Heart left ventricle (tissue), 16 donors: ENCODE measurements at regions not wholly inside any gene's neighbourhood (a gene's known extent, or its start where the extent isn't known, plus 50 kb on each side); places are given as distances from the start of the nearest gene placed in this dataset.

Experiments used
- ATAC-seq, 4 donors: fragments of 200-7000 bp; cut with Tn5 transposase; one replicate each; pipeline ENCODE4 v1.9.1; 2020 to 2022; ENCODE audit warnings: moderate library complexity in 4 of 4, mild to moderate bottlenecking in 3 of 4, moderate number of reproducible peaks in 1 of 4
- DNase-seq, 5 donors: peaks; one replicate each; pipeline ENCODE4 v3.0.0-alpha.2; 2020
- H3K27ac ChIP-seq, 12 donors: fragments of 200-600 bp; sonication (generic) in 4 of 12; one replicate each; pipeline versions ENCODE4 v1.5.0 to v1.8.0; 2016 to 2022; ENCODE audit warnings: mild to moderate bottlenecking in 2 of 12
- H3K27me3 ChIP-seq, 9 donors: fragments of 200-600 bp; sonication (generic) in 2 of 9; one replicate each; pipeline versions ENCODE4 v1.5.1 to v1.8.0; 2016 to 2022; ENCODE audit warnings: mild to moderate bottlenecking in 3 of 9
- H3K36me3 ChIP-seq, 9 donors: fragments of 200-600 bp; sonication (generic) in 2 of 9; one replicate each; pipeline versions ENCODE4 v1.5.0 to v1.8.0; 2018 to 2022; ENCODE audit warnings: mild to moderate bottlenecking in 2 of 9
- H3K4me1 ChIP-seq, 12 donors: fragments of 200-600 bp; sonication (generic) in 4 of 12; one replicate each; pipeline versions ENCODE4 v1.5.0 to v1.8.0; 2016 to 2022; ENCODE audit warnings: mild to moderate bottlenecking in 3 of 12
- H3K4me3 ChIP-seq, 12 donors: fragments of 200-600 bp; sonication (generic) in 4 of 12; one replicate each; pipeline versions ENCODE4 v1.5.0 to v1.8.0; 2017 to 2022; ENCODE audit warnings: mild to moderate bottlenecking in 9 of 12, moderate library complexity in 4 of 12
- H3K9me3 ChIP-seq, 12 donors: fragments of 200-600 bp; sonication (generic) in 4 of 12; one replicate each; pipeline versions ENCODE4 v1.5.0 to v1.8.0; 2016 to 2022; ENCODE audit warnings: mild to moderate bottlenecking in 1 of 12
- POLR2A ChIP-seq, 2 donors: fragments of 450-650 bp; IDR thresholded peaks; one replicate each; pipeline ENCODE4 v1.6.1; 2017; ENCODE audit warnings: antibody characterized with exemption in 2 of 2, mild to moderate bottlenecking in 2 of 2, moderate library complexity in 2 of 2
- WGBS, 4 donors: extraction: QIAGEN DNeasy Blood & Tissue Kit in 2 of 4; methylation state at CpG; one replicate each; pipeline versions ENCODE4 v1.1.5 to v1.1.7; 2013 to 2018; 5-methylcytosine and 5-hydroxymethylcytosine counted together
- intact Hi-C, 10 donors: fragments of 100-400 bp; cut with DNase I; formaldehyde crosslinking; loops; one replicate each; pipeline versions ENCODE4 v1.11.1 to v1.14.2; 2022
- TF ChIP-seq, protein P1 (sequence below), 12 donors: fragments of 200-600 bp; sonication (generic) in 4 of 12; IDR thresholded peaks; one replicate each; pipeline versions ENCODE4 v1.5.0 to v1.8.0; 2018 to 2022; ENCODE audit warnings: antibody characterized with exemption in 12 of 12, mild to moderate bottlenecking in 5 of 12
- donor health status: ischemic (EF 13 %, LVEDD 7.1; RV severe dilation, severe dysfunction).
- donor health status: healthy with polysubstance abuse.
- donor health status: DM: no; HTN: yes; CAD: no.
- donor health status: DM: no; HTN: no; CAD: no.
- donor health status: ischemic (EF 25% LVEDD 6.9; RV normal size, moderate dysfunction).
- donor health status: ischemic (EF 25% LVEDD 5.7; RV mildly dilated, moderate dysfunction).
- donor health status: healthy.
- donor health status: DM: yes; HTN: yes; CAD: no.
- donor health status: ischemic (EF 35%, LVEDD 5.7; RV mildly dilated, moderate dysfunction).
- donor health status: nonischemic (EF 11% LVEDD 7.7; RV severe dilation, severe dysfunction).
- donor health status: DM: yes; HTN: yes; CAD: no.
- donor health status: PGD.
- donor health status: ischemic (EF 29% LVEDD 5.4; RV normal size, mild dysfunction).
- donor health status: nonischemic (EF 23%, LVEDD 6.1; RV moderate dilation, normal function).

DNA sequence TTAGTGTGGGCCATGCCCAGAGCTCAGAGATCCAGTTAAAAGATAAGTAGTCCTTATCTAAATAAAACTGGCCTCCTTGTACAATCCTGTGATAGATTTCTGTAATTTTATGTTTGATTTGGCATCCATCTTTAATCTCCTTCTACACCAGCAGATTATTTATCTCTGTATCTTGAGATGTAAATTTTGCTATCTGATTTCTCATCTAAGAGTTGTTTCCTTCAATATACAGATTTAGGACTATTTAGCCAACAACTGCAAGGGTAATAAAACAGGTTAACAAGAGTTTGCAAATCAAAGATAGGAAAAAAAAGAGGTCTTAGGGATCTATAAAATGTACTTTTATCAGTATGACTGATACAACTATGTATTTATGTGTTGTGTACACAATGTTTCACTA is 68.6 kb upstream of the ABCA12 start:
- Histone ChIP-seq H3K9me3 (peaks cover 0 to 22% (median 7%) of the 10 kb centered on the region in 12 donors), H3K36me3 (no peaks in the 10 kb centered on the region), H3K27ac (no peak overlapping the region), H3K4me1 (no peaks in the 10 kb centered on the region), H3K4me3 (no peak overlapping the region), H3K27me3 (no peaks in the 10 kb centered on the region)
- no peak for DNase-seq
- ATAC-seq = no peak
- TF ChIP-seq, protein P1, sequence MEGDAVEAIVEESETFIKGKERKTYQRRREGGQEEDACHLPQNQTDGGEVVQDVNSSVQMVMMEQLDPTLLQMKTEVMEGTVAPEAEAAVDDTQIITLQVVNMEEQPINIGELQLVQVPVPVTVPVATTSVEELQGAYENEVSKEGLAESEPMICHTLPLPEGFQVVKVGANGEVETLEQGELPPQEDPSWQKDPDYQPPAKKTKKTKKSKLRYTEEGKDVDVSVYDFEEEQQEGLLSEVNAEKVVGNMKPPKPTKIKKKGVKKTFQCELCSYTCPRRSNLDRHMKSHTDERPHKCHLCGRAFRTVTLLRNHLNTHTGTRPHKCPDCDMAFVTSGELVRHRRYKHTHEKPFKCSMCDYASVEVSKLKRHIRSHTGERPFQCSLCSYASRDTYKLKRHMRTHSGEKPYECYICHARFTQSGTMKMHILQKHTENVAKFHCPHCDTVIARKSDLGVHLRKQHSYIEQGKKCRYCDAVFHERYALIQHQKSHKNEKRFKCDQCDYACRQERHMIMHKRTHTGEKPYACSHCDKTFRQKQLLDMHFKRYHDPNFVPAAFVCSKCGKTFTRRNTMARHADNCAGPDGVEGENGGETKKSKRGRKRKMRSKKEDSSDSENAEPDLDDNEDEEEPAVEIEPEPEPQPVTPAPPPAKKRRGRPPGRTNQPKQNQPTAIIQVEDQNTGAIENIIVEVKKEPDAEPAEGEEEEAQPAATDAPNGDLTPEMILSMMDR (IDR thresholded peaks at IDR 0.05) = no peak
- TF ChIP-seq POLR2A (IDR thresholded peaks at IDR 0.05) = no peak
- intact Hi-C loops = no loop called here

DNA sequence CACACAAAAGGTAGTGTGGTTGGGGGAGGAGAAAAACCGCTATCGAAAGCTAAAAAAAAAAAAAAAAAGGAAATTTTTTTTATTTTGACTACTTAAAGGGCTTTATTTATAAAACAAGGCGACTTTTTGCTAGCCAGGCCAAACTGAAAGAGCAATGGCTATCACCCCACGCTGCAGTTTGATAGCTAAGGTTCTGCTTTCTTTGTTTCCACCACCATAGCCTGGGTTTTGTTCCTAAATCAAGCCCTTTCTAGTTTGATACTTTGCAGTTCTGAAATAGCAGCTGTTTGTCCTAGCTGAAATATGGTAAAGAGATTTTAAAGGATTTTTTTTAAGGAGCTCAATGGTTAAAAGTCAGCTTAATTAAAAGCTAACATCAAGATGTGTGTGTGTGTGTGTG is 67.4 kb upstream of the ABCA12 start:
- DNase-seq (no peak), ATAC-seq (no peak)
- Histone ChIP-seq H3K4me3 (no peak overlapping the region), H3K27ac (no peak overlapping the region), H3K36me3 (no peaks in the 10 kb centered on the region), H3K9me3 (peaks cover 0 to 17% (median 7%) of the 10 kb centered on the region in 12 donors), H3K4me1 (no peaks in the 10 kb centered on the region), H3K27me3 (no peaks in the 10 kb centered on the region)
- TF ChIP-seq, protein P1 (IDR thresholded peaks at IDR 0.05) = no peak
- TF ChIP-seq POLR2A (IDR thresholded peaks at IDR 0.05) = no peak
- 72 to 82% (median 82%) methylated on average over 4 of the region's 4 CpGs for WGBS, 4 donors
- intact Hi-C loops = no loop called here

DNA sequence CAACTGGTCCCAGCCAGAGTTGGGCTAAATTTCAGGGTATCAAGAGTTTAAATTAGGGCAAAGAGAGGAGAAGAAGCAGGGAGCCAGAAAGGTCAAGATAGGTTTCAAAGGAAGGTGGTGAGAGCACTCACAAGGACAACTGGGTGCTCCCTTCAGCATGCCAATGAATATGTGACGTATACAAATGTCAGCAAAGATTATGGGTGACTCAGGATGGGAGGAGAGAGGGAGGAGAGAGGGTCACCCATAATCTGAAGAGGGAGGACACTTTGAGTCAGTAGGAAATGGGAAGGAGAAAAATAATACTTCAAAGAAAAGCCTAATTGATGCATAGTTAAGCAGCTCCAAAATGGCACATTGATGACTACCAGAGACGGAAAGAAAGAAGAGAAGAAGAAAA is 53.1 kb upstream of the ABCA12 start:
- intact Hi-C loops = no loop called here
- H3K27me3 ChIP-seq = no peaks in the 10 kb centered on the region
- no peaks in the 10 kb centered on the region for H3K4me1 ChIP-seq
- H3K4me3 ChIP-seq = no peak overlapping the region
- ATAC-seq (no peak), DNase-seq (no peak)
- H3K27ac ChIP-seq = no peak overlapping the region
- WGBS, 4 donors = 74 to 86% (median 81%) methylated on average over 2 of the region's 2 CpGs
- H3K36me3 ChIP-seq = no peaks in the 10 kb centered on the region
- TF ChIP-seq POLR2A (IDR thresholded peaks at IDR 0.05) = no peak
- TF ChIP-seq, protein P1 (IDR thresholded peaks at IDR 0.05) = no peak
- H3K9me3 ChIP-seq = no peaks in the 10 kb centered on the region

DNA sequence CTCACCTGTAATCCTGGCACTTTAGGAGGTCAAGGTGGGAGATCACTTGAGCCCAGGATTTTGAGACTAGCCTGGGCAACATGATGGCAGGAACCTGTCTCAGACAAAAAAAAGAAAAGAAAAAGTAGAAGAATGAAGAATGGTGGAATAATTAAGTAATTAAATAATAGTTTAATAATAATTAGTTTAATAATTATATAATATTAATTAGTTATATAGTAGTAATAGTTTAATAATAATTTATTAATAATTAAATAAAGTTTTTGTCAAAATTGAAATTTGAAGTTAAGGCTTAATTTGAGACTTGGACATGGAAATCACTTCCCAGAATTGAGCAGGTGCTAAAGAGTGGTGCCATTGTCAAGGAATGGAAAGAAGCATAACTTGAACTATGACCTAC is 52.2 kb upstream of the ABCA12 start:
- Histone ChIP-seq H3K27ac (no peak overlapping the region), H3K4me3 (no peak overlapping the region), H3K36me3 (no peaks in the 10 kb centered on the region), H3K4me1 (no peaks in the 10 kb centered on the region), H3K9me3 (no peaks in the 10 kb centered on the region), H3K27me3 (no peaks in the 10 kb centered on the region)
- ATAC-seq (no peak), DNase-seq (no peak)
- TF ChIP-seq, protein P1 (IDR thresholded peaks at IDR 0.05) = no peak
- TF ChIP-seq POLR2A (IDR thresholded peaks at IDR 0.05) = no peak
- intact Hi-C loops = no loop called here
